ENCODE measurements at regions not wholly inside any gene's neighbourhood (a gene's known extent, or its start where the extent isn't known, plus 50 kb on each side); places are given as distances from the start of the nearest gene placed in this dataset.

- DNase-seq (ENCODE audit: extremely low spot score, insufficient read length, low read depth) (no peak), FAIRE-seq (no peak)
Measured at GRCh38 chr11:92867913-92868619, 101.4 kb upstream of the MTNR1B start.

- DNase-seq (ENCODE audit: extremely low spot score, insufficient read length, low read depth) (no peak), FAIRE-seq (no peak)
Measured at GRCh38 chr11:92869716-92870115, 99.7 kb upstream of the MTNR1B start.

DNA sequence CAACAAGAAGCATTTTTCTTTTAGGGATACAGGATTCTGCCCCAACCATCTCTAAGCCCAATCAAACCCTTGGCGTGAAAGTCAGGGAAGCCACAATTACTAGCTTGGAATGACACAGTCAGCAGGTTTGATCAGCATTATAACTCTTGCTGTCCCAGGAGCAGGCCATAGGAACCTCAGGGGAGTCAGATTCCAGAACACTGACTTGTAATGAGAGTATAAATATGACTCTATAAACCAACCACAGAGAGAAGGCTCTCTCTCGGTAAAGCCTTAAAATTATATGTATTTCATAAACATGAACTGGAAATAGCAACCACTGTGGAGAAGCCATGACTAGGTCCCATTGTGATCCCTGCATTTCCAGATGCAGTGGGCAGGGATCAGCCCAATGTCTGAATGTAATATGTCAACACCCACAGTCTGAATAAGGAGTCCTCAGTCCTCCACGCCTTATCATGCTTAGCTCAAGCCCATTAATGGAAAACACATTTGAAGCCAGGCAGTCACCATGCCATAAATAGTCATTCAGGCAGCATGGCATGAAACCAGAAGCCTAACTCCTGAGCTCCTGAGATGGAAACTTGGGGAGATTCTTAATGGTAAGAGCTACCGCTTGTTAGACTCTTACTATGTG, 99.1 kb upstream of the MTNR1B start:
- DNase-seq (ENCODE audit: extremely low spot score, insufficient read length, low read depth) (no peak), FAIRE-seq (no peak)

DNA sequence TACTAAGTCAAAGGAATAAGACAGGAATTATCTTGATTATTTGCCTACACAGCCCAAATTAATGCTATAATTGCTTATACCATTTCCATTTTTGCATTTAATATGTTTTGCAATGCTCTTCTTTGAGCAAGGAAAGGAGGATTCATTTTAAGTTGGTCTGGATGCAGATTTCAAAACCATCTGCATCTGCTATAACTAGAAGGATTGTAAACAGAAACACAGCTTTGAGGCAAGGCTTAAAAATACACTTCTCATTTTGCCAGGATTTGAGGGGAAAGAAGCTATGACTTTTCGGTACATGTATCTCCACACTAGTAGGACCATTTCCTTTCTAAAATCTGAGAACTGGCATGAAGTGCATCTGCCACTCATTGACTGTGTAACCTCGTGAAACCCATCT, 95.9 kb upstream of the MTNR1B start:
- DNase-seq (ENCODE audit: extremely low spot score, insufficient read length, low read depth), result no peak
- FAIRE-seq, result no peak

DNA sequence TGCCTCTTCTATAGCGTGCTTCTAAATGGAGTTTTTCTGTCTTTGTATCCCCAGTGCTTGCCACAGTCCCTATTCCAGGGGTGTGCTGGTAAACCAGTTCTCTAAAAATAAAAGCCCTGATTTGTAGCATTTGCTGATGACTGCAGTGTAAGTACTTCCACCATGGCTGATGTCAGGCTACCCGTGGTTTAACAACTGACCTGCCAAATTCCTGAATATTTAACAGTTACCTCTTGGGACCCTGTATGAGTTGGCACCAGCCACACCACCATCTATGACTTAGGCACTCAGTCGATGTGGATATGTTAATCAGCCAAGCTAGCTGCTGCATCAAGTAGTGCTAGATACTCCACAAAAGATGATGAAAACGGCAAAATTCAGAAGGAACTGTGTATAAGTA, 94.0 kb upstream of the MTNR1B start:
- DNase-seq (ENCODE audit: extremely low spot score, insufficient read length, low read depth) (no peak), FAIRE-seq (no peak)

DNA sequence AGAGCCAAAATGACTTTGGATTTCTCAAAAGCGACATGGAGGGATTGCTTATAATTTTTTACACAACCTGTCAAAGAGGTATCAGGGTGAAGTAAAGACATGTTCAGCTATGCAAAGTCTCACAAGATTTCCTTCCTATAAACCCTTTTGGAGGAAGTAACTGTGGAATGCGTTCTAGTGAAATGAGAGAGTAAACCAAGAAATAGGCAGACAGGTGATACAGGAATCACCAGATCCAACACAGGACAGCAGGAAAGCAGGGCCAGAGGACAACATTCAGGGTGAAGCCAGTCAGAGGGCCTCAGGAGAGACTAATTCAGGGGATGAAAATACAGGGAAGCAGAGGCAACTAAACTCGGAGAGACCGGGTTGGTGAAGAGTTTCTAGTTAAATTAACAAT, 90.4 kb upstream of the MTNR1B start:
- no peak for DNase-seq (ENCODE audit: extremely low spot score, insufficient read length, low read depth)
- no peak for FAIRE-seq

- FAIRE-seq, result no peak
Measured at GRCh38 chr11:92880381-92880780, 89.1 kb upstream of the MTNR1B start.

GRCh38 chr11:92881940-92882450, 87.5 kb upstream of the MTNR1B start:
- no peak for FAIRE-seq
- DNase-seq (ENCODE audit: extremely low spot score, insufficient read length, low read depth), result no peak

More at GRCh38 chr11:92880381-92880780, 89.1 kb upstream of the MTNR1B start:
- no peak for DNase-seq (ENCODE audit: extremely low spot score, insufficient read length, low read depth)

DNA sequence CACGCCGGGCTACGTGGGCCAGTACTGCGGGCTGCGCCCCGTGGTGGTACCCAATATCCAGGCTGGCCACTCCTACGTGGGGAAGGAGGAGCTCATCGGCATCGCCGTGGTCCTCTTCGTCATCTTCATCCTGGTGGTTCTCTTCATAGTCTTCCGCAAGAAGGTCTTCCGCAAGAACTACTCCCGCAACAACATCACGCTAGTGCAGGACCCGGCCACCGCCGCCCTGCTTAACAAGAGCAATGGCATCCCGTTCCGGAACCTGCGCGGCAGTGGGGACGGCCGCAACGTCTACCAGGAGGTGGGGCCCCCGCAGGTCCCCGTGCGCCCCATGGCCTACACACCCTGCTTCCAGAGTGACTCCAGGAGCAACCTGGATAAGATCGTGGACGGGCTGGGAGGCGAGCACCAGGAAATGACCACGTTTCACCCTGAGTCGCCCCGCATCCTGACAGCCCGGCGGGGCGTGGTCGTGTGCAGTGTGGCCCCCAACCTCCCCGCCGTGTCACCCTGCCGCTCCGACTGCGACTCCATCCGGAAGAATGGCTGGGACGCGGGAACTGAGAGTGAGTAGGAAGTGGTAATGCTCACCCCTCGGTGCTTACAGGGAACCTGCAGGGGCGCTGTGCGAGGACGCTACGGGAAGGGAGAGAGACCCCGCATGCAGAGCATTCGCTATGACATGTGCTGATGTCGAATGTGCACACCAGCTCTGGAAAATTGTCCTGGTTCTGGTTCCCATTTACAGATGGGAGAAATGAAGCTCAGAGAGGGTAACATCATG, 86.4 kb upstream of the MTNR1B start:
- no peak for FAIRE-seq
- DNase-seq (ENCODE audit: extremely low spot score, insufficient read length, low read depth), result no peak

- DNase-seq (ENCODE audit: extremely low spot score, insufficient read length, low read depth), result no peak
- FAIRE-seq, result no peak
Measured at GRCh38 chr11:92885600-92885999, 83.9 kb upstream of the MTNR1B start.

- FAIRE-seq (peak; percentile 41), DNase-seq (ENCODE audit: extremely low spot score, insufficient read length, low read depth) (peak; percentile 23)
Measured at GRCh38 chr11:92886243-92886905, 83.1 kb upstream of the MTNR1B start.

GRCh38 chr11:92888696-92889095, 80.8 kb upstream of the MTNR1B start:
- FAIRE-seq, result no peak
- no peak for DNase-seq (ENCODE audit: extremely low spot score, insufficient read length, low read depth)

DNA sequence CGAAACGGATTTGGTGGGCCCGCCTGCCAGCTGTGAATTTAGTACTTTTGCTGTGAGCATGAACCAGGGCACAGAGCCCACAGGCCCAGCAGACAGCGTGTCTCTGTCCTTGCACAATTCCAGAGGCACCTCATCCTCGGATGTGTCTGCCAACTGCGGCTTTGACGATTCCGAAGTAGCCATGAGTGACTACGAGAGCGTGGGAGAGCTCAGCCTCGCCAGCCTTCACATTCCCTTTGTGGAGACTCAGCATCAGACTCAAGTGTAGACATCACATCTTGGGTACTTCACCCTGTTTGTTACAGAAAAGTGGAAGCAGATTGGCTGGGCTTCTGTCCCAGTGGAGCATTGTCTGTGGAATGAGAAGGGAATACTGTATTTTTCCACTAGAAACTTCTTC, 78.6 kb upstream of the MTNR1B start:
- no peak for FAIRE-seq
- no peak for DNase-seq (ENCODE audit: extremely low spot score, insufficient read length, low read depth)

DNA sequence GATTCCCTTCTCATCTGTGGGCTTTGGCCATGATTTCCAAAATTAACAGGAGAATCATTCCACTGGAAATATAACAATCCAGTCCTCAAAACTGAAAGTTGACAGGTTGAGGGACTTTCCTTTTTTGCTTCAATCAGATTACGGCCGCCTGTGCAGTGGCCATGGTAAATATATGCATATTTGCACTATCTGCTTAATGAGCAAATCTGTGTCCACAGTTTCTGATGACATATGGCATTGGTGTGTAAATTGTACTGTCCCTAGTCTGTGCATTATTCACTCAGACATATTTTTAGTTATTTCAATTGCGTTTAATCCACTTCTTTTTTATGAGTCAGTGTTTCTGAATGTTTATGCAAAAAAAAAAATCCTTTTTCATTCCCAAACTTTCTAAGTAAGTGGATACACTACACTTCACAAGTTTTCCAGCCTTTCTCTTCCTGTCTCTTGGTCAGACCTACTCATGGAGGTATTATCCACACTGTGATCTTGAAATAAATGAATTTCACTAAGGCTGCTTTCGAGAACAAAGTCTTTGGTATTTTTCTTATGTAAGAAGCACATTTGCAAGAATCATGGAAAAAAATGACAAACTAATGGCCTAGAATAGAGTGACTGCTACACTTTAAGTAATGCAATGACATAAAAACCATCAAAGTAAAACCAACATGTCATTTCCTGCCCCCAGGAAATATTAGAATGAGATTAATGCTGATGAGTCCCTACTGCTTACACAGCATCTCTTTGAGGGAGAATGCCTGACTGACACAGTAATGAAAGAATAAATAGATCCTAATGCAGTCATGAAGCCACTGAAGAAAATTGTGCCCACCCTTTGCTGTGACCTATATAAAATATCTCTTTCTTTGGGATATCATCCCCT, 76.4 kb upstream of the MTNR1B start:
- FAIRE-seq (no peak), DNase-seq (ENCODE audit: extremely low spot score, insufficient read length, low read depth) (no peak)

GRCh38 chr11:92894197-92894596, 75.3 kb upstream of the MTNR1B start:
- no peak for FAIRE-seq
- no peak for DNase-seq (ENCODE audit: extremely low spot score, insufficient read length, low read depth)

DNA sequence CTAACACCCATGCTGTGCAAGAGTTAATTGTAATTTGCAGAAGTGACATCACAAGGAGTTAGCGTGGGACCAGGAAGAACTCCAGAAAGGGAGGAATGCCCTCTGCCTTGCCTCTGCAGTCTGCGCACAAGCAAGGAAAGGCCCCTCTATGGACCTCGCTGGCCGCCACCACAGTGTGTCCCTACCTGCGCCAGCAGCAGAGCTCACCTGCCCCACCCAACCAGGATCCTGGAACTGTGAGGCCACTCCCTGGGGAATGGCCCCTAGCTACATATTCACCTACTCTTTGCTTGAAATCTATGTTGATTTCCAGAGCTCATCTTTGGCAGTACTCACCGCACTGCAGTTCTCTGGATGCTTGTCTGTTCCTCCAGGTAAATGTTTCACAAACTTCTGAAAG, 72.0 kb upstream of the MTNR1B start:
- FAIRE-seq (no peak), DNase-seq (ENCODE audit: extremely low spot score, insufficient read length, low read depth) (no peak)

DNA sequence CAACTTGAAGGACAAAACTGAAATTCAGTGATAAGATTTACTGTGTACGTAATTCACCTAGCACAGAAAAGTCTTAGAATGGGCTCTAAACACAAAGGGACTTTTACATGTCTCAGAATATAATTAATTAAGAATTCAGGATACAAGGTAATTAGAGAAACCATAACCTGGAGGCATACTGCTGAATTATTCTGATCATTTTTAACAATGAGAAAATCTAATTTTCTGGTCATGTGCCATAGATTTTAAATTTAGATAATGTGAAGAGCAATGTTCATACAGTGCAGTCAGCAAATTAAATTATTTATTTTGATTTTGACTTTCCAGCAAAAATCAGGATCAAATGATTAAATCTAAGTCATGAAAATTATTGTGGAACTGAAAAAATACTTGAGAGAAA, 67.0 kb upstream of the MTNR1B start:
- no peak for DNase-seq (ENCODE audit: extremely low spot score, insufficient read length, low read depth)

DNA sequence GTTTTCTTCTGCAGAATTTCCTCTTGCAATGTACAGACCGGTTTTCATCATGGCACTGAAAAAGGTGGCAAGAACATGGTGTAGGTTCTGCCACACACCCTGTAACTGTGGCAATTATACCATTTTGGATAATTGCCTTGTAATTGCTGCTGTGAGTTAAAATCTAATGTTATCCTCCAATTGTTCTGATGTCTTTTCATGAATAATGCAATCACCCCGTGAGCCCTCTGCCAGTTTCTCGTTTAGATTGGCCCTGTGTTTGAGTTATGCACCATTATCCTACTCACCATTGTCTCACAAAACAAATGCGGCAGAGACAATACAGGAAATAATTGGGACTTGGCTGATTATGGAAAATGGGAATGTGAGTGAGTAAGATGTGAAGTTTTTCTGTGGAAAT, 61.8 kb upstream of the MTNR1B start:
- DNase-seq (ENCODE audit: extremely low spot score, insufficient read length, low read depth), result no peak

More for the DNA sequence above, 67.0 kb upstream of the MTNR1B start:
- FAIRE-seq, result no peak

GRCh38 chr11:92909214-92909613, 60.2 kb upstream of the MTNR1B start:
- no peak for DNase-seq (ENCODE audit: extremely low spot score, insufficient read length, low read depth)
- no peak for FAIRE-seq

More for the DNA sequence above, 61.8 kb upstream of the MTNR1B start:
- no peak for FAIRE-seq
